ENCODE measurements at regions not wholly inside any gene's neighbourhood (a gene's known extent, or its start where the extent isn't known, plus 50 kb on each side); places are given as distances from the start of the nearest gene placed in this dataset.

GRCh38 chr11:43589601-43590250 lies 90.8 kb upstream of the HSD17B12 start:
- Histone ChIP-seq H4K20me1 (ENCODE audit: insufficient read depth, low read length) (no peaks in the 10 kb centered on the region), H3K9ac (ENCODE audit: low read length) (no peak overlapping the region), H3K9me3 (ENCODE audit: insufficient read depth, low read depth, low read length) (no peaks in the 10 kb centered on the region), H3K4me1 (ENCODE audit: insufficient read depth, low read length) (no peaks in the 10 kb centered on the region), H3K36me3 (ENCODE audit: insufficient read depth, low read length) (no peaks in the 10 kb centered on the region), H3K4me2 (ENCODE audit: low read length) (no peak overlapping the region), H3K79me2 (ENCODE audit: insufficient read depth, low read length) (no peaks in the 10 kb centered on the region), H2AFZ (ENCODE audit: low read depth, low read length) (no peak overlapping the region), H3K4me3 (ENCODE audit: insufficient read depth, low read depth, low read length) (no peak overlapping the region), H3K27ac (ENCODE audit: low read depth, low read length) (no peak overlapping the region), H3K27me3 (ENCODE audit: insufficient read depth, low read length) (peaks cover 6% of the 10 kb centered on the region)
- peaks cover 19% of the 10 kb centered on the region for H3K27me3 Mint-ChIP-seq (ENCODE audit: low read depth, unreplicated experiment)
- no peak for FAIRE-seq
- DNase-seq (ENCODE audit: low read depth): no peak
- no peak overlapping the region for H3K4me3 Mint-ChIP-seq (ENCODE audit: unreplicated experiment)
- no peaks in the 10 kb centered on the region for H3K9me3 Mint-ChIP-seq (ENCODE audit: unreplicated experiment)
- H3K4me1 Mint-ChIP-seq (ENCODE audit: low read depth, unreplicated experiment): no peaks in the 10 kb centered on the region
- no peak overlapping the region for H3K27ac Mint-ChIP-seq (ENCODE audit: unreplicated experiment)
- no peaks in the 10 kb centered on the region for H3K36me3 Mint-ChIP-seq (ENCODE audit: low read depth, unreplicated experiment)
- no peak for TF ChIP-seq EZH2 (IDR thresholded peaks at IDR 0.05; ENCODE audit: insufficient read depth, low read length)
- no peak for TF ChIP-seq CTCF (IDR thresholded peaks at IDR 0.05; ENCODE audit: insufficient read depth, low read depth, low read length)

GRCh38 chr11:43601511-43601910 lies 79.0 kb upstream of the HSD17B12 start:
- H2AFZ ChIP-seq (ENCODE audit: low read depth, low read length): no peak overlapping the region
- Mint-ChIP-seq H3K27me3 (ENCODE audit: low read depth, unreplicated experiment) (peaks cover 2% of the 10 kb centered on the region), H3K9me3 (ENCODE audit: unreplicated experiment) (no peaks in the 10 kb centered on the region)

More at GRCh38 chr11:43601511-43601910, 79.0 kb upstream of the HSD17B12 start:
- Histone ChIP-seq H3K36me3 (ENCODE audit: insufficient read depth, low read length) (no peaks in the 10 kb centered on the region), H3K9ac (ENCODE audit: low read length) (no peak overlapping the region), H3K9me3 (ENCODE audit: insufficient read depth, low read depth, low read length) (no peaks in the 10 kb centered on the region), H3K27me3 (ENCODE audit: insufficient read depth, low read length) (peaks cover 7% of the 10 kb centered on the region), H3K4me1 (ENCODE audit: insufficient read depth, low read length) (no peaks in the 10 kb centered on the region), H4K20me1 (ENCODE audit: insufficient read depth, low read length) (no peaks in the 10 kb centered on the region), H3K4me2 (ENCODE audit: low read length) (no peak overlapping the region), H3K4me3 (ENCODE audit: insufficient read depth, low read depth, low read length) (no peak overlapping the region), H3K27ac (ENCODE audit: low read depth, low read length) (no peak overlapping the region), H3K79me2 (ENCODE audit: insufficient read depth, low read length) (no peaks in the 10 kb centered on the region)
- Mint-ChIP-seq H3K27ac (ENCODE audit: unreplicated experiment) (no peak overlapping the region), H3K36me3 (ENCODE audit: low read depth, unreplicated experiment) (no peaks in the 10 kb centered on the region), H3K4me3 (ENCODE audit: unreplicated experiment) (no peak overlapping the region), H3K4me1 (ENCODE audit: low read depth, unreplicated experiment) (no peaks in the 10 kb centered on the region)
- no peak for TF ChIP-seq EZH2 (IDR thresholded peaks at IDR 0.05; ENCODE audit: insufficient read depth, low read length)
- TF ChIP-seq CTCF (IDR thresholded peaks at IDR 0.05; ENCODE audit: insufficient read depth, low read depth, low read length): no peak
- FAIRE-seq (no peak), DNase-seq (ENCODE audit: low read depth) (no peak)
